Type B pancreatic cell (in vitro differentiated cells): ENCODE measurements at regions not wholly inside any gene's neighbourhood (a gene's known extent, or its start where the extent isn't known, plus 50 kb on each side); places are given as distances from the start of the nearest gene placed in this dataset.

Source experiments
- DNase-seq: peaks from one replicate; pipeline ENCODE4 v3.0.0; 2021; ENCODE audit warnings: mixed read lengths; ENCODE audit not compliant: unreplicated experiment; ENCODE audit errors: extremely low spot score
- H3K27ac Mint-ChIP-seq: 2 replicates; pipeline ENCODE4 v1.8.0; 2021; ENCODE audit warnings: mild to moderate bottlenecking, mixed read lengths
- H3K27me3 Mint-ChIP-seq: 2 replicates; pipeline ENCODE4 v1.8.0; 2021; ENCODE audit warnings: mixed read lengths
- H3K36me3 Mint-ChIP-seq: 2 replicates; pipeline ENCODE4 v1.8.0; 2021; ENCODE audit warnings: mixed read lengths
- H3K4me1 Mint-ChIP-seq: one replicate; pipeline ENCODE4 v1.8.0; 2021; ENCODE audit warnings: mixed read lengths; ENCODE audit not compliant: unreplicated experiment
- H3K4me3 Mint-ChIP-seq: 2 replicates; pipeline ENCODE4 v1.8.0; 2021; ENCODE audit warnings: mild to moderate bottlenecking, mixed read lengths
- H3K9me3 Mint-ChIP-seq: 2 replicates; pipeline ENCODE4 v1.8.0; 2021; ENCODE audit warnings: mixed read lengths
- TF ChIP-seq, protein P1 (sequence below): fragments of 200-600 bp; sonication (generic); conservative IDR thresholded peaks from 2 replicates; pipeline ENCODE4 v1.5.0; 2021; ENCODE audit warnings: antibody characterized with exemption, mild to moderate bottlenecking

DNA sequence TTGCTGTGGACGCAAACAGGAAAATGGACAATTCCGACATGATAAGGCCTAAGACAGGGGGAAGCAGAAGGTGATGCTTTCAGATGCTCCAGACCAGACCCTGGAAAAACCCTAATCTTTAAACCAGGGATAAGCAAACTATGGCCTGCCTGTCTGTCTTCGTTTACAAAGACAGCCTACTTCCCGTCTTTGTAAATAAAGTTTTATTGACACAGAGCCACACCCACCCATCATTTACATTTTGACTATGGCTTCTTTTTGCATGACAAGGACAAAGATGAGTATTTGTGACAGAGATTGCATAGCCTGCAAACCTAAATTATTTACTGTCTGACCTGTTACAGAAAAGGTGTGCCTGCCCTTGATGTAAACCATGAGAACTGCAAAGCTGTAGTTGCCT is 177.9 kb downstream of the WSCD1 start:
- DNase-seq, result no peak
- TF ChIP-seq, protein P1, sequence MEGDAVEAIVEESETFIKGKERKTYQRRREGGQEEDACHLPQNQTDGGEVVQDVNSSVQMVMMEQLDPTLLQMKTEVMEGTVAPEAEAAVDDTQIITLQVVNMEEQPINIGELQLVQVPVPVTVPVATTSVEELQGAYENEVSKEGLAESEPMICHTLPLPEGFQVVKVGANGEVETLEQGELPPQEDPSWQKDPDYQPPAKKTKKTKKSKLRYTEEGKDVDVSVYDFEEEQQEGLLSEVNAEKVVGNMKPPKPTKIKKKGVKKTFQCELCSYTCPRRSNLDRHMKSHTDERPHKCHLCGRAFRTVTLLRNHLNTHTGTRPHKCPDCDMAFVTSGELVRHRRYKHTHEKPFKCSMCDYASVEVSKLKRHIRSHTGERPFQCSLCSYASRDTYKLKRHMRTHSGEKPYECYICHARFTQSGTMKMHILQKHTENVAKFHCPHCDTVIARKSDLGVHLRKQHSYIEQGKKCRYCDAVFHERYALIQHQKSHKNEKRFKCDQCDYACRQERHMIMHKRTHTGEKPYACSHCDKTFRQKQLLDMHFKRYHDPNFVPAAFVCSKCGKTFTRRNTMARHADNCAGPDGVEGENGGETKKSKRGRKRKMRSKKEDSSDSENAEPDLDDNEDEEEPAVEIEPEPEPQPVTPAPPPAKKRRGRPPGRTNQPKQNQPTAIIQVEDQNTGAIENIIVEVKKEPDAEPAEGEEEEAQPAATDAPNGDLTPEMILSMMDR, result no peak
- H3K9me3 Mint-ChIP-seq, result no peaks in the 10 kb centered on the region
- no peaks in the 10 kb centered on the region for H3K36me3 Mint-ChIP-seq
- no peak overlapping the region for H3K4me3 Mint-ChIP-seq
- H3K27ac Mint-ChIP-seq, result no peak overlapping the region
- peaks cover 7% of the 10 kb centered on the region for H3K4me1 Mint-ChIP-seq
- peaks cover 28% of the 10 kb centered on the region for H3K27me3 Mint-ChIP-seq

DNA sequence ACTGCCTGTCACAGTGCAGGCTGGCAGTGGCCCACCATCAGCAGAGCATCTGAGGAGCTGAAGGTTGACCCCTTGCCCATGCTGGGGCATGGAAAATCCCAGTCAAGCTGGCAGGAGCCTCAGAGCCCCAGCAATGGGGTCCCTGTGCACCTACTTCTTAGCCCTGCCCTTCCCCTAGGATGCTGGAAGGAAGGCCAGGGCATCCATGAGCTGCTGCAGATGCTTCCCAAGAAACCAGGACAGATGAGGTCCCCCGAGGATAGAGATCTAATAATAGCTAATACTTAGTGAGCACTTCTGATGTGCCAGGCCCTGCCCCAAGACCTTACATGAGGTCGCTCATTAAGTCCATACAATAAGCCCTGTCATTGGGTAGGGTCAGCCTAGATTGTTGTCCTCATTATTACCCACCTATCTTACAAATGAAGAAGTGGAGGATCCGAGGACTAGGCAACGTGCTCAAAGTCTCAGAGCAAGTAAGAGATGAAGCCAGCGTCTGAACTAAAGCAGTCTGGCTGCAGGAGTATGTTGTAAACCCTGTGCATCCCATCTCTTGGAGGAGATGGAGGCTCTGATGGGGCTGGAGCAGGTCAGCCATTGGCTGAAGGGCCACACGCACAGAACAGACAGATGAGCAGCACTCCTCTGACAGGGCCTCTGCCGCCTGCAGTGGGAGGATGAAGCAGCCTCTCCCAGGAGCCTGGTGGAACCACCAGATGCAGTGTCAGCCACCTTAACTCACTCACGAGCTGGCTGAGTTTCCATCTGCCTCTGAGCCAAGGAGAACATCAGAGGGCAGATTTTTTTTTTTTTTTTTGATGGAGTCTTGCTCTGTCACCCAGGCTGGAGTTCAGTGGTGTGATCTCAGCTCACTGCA is 175.4 kb downstream of the WSCD1 start:
- no peak overlapping the region for H3K4me3 Mint-ChIP-seq
- H3K27ac Mint-ChIP-seq, result no peak overlapping the region
- H3K27me3 Mint-ChIP-seq, result peaks cover 45% of the 10 kb centered on the region
- peaks cover 7% of the 10 kb centered on the region for H3K4me1 Mint-ChIP-seq
- no peaks in the 10 kb centered on the region for H3K9me3 Mint-ChIP-seq
- H3K36me3 Mint-ChIP-seq, result no peaks in the 10 kb centered on the region
- TF ChIP-seq, protein P1, result no peak
- no peak for DNase-seq

DNA sequence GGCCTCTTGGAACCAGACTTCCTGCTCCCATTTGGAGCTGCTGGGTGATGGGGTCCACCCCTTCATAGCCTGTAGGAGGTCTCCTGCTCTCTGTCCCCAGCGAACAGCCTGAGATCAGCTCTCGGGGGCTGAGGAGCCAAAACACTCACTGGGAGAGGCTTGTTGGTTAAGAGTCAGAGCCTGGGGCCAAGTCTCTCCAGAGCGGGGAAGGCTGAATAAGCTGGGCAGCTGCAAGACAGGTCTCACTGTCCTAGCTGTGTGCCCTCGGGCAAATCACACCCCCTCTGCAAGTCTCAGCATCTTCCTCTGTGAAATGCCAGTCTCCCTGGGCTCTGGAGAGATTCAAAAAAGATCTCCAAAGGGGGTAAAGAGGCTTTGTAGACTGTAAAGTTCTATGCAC is 174.6 kb downstream of the WSCD1 start:
- DNase-seq, result no peak
- Mint-ChIP-seq H3K4me1 (peaks cover 6% of the 10 kb centered on the region), H3K9me3 (no peaks in the 10 kb centered on the region), H3K27ac (no peak overlapping the region), H3K27me3 (peaks cover 51% of the 10 kb centered on the region), H3K36me3 (no peaks in the 10 kb centered on the region), H3K4me3 (no peak overlapping the region)
- TF ChIP-seq, protein P1, result no peak

DNA sequence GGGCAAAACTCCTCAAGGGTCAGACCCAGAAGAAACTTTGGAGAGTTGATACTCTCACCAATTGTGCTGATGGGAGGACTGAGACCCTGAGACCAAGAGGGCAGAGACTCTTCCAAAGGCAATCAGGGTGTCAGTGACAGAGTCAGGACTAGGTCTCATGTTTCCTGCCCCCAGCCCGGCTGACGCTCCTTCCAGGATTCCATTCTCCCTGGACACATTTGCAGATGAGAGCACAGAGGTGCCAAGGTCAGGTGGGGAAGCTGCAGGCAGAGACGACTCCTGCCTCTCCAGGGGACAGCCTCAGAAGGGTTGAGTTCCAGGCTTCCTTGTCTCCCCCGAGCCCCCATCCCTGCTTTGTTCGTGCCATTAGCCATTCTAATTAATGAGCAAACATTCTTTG is 174.1 kb downstream of the WSCD1 start:
- H3K9me3 Mint-ChIP-seq, result no peaks in the 10 kb centered on the region
- peaks cover 50% of the 10 kb centered on the region for H3K27me3 Mint-ChIP-seq
- H3K4me1 Mint-ChIP-seq, result peaks cover under 1% of the 10 kb centered on the region
- no peak overlapping the region for H3K4me3 Mint-ChIP-seq
- H3K27ac Mint-ChIP-seq, result no peak overlapping the region
- DNase-seq, result peak; percentile 56
- TF ChIP-seq, protein P1, result no peak
- no peaks in the 10 kb centered on the region for H3K36me3 Mint-ChIP-seq

DNA sequence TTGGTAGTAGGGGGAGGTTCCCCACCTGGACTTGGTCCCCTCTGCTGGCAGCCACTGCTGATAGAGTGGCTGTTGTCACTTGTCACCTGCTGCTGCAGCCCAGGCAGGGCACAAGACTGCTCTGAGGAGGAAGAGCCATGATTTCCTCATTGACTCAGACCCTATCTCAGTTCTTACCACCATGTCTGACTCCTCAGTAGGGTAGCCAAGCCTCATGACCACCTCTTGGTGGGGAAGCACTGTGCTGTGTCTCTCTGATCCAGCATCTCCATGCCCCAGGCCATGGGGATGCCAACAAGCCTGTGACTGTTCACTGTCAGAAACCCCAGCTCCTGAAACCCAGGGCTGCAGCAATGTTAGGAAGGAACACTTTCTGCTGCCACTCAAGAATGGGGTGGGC is 173.0 kb downstream of the WSCD1 start:
- H3K36me3 Mint-ChIP-seq, result no peaks in the 10 kb centered on the region
- H3K27ac Mint-ChIP-seq, result no peak overlapping the region
- no peaks in the 10 kb centered on the region for H3K9me3 Mint-ChIP-seq
- no peak overlapping the region for H3K4me3 Mint-ChIP-seq
- no peaks in the 10 kb centered on the region for H3K4me1 Mint-ChIP-seq
- H3K27me3 Mint-ChIP-seq, result peaks cover 57% of the 10 kb centered on the region
- peak; percentile 52 for DNase-seq
- TF ChIP-seq, protein P1, result no peak
